ENCODE measurements at regions not wholly inside any gene's neighbourhood (a gene's known extent, or its start where the extent isn't known, plus 50 kb on each side); places are given as distances from the start of the nearest gene placed in this dataset.

- no peak overlapping the region for H3K4me3 ChIP-seq (replicated peaks; ENCODE audit: low read depth, low read length)
- no peak for DNase-seq (ENCODE audit: low read depth)
- TF ChIP-seq CTCF (IDR thresholded peaks at IDR 0.05; ENCODE audit: low read length, missing control alignments): no peak
These were observed 50.8 kb upstream of the TSHZ2 start for GRCh38 chr20:52921340-52921739.

GRCh38 chr20:52918311-52918710 lies 53.8 kb upstream of the TSHZ2 start:
- H3K4me3 ChIP-seq (replicated peaks; ENCODE audit: low read depth, low read length): no peak overlapping the region
- no peak for TF ChIP-seq CTCF (IDR thresholded peaks at IDR 0.05; ENCODE audit: low read length, missing control alignments)
- no peak for DNase-seq (ENCODE audit: low read depth)

- DNase-seq (ENCODE audit: low read depth): no peak
- no peak for TF ChIP-seq CTCF (IDR thresholded peaks at IDR 0.05; ENCODE audit: low read length, missing control alignments)
- no peak overlapping the region for H3K4me3 ChIP-seq (replicated peaks; ENCODE audit: low read depth, low read length)
These were observed 56.6 kb upstream of the TSHZ2 start for GRCh38 chr20:52915564-52915963.

- no peak for TF ChIP-seq CTCF (IDR thresholded peaks at IDR 0.05; ENCODE audit: low read length, missing control alignments)
- H3K4me3 ChIP-seq (replicated peaks; ENCODE audit: low read depth, low read length): no peak overlapping the region
- DNase-seq (ENCODE audit: low read depth): no peak
These were observed 57.3 kb upstream of the TSHZ2 start for GRCh38 chr20:52914870-52915269.

DNA sequence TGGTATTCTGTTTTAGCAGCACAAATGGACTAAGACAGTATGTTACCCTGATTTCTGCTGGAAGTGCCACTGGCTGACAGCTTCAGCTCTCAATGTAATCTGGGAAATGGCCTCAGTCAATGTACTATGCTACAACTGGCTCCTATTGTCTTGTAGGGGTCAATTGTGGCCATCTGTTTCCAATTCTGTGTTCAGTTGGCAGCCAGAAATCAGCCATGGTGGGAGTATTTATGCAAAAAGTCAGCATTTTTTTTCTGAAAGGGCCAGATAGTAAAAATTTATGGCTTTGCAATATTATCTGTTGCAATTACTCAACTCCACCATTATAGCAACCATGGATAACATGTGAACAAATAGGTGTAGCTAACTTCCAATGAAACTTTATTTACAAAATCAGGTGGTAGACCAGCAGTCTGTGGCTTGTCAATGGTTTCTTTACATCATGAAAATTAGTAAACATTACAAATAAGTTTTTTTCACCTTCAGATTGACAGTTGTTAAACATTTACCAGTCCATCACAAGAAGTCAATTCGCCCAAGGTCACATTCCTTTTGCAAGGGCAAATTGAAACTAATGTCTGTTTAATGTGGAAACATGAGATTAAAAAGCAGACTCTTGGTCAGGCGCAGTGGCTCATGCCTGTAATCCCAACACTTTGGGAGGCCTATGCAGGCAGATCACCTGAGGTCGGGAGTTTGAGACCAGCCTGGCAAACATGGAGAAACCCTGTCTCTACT lies 58.3 kb upstream of the TSHZ2 start:
- no peak for TF ChIP-seq CTCF (IDR thresholded peaks at IDR 0.05; ENCODE audit: low read length, missing control alignments)
- DNase-seq (ENCODE audit: low read depth): no peak
- no peak overlapping the region for H3K4me3 ChIP-seq (replicated peaks; ENCODE audit: low read depth, low read length)

DNA sequence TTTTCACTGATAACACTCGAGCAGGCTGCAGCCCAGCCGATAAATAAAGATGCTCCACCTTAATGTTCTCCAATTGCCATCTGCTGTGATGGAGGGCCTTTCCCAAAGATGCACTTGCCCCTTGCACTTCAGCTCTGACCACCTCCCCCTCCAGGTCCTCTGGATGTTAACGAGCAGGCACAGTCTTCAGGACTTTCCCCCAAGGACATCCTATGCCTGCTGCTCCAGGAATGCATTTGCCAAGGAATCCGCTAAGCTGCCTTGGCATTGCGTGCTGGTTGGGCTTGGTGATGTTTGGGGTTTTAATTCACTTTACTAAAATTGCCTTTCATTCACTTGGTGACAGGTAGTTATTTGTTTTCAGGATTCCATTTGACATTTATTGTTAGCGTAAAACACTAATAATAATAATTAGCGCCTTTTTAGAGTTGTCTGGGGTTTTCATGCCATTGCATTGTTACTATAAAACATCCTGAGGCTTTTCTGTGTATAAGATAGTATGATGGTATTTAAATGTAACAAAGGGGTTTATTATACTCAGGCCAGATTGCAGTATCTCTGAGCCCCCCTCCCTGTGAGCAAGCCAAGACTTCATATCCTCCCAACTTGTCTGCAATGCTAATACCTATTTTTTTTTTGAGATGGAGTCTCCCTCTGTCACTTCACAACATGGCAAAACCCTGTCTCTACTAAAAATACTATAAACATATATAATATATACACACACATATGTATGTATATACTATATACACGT lies 66.7 kb upstream of the TSHZ2 start:
- no peak overlapping the region for H3K4me3 ChIP-seq (replicated peaks; ENCODE audit: low read depth, low read length)
- TF ChIP-seq CTCF (IDR thresholded peaks at IDR 0.05; ENCODE audit: low read length, missing control alignments): no peak

More for the DNA sequence above, 66.7 kb upstream of the TSHZ2 start:
- no peak for DNase-seq (ENCODE audit: low read depth)
